H1 (cell line): ENCODE measurements at regions not wholly inside any gene's neighbourhood (a gene's known extent, or its start where the extent isn't known, plus 50 kb on each side); places are given as distances from the start of the nearest gene placed in this dataset.

Experiments used
- BCL11A ChIP-seq, 2 experiments: IDR thresholded peaks; one replicate each; pipeline ENCODE4 v1.6.1; 2011; ENCODE audit warnings: low read depth in 2 of 2, low read length in 2 of 2, mild to moderate bottlenecking in 2 of 2
- CBX5 ChIP-seq: fragments of 300-800, 300-1000 bp; sonication (generic); IDR thresholded peaks from 2 replicates; pipeline ENCODE4 v1.7.1; 2016; ENCODE audit warnings: antibody characterized with exemption, low read length, low read depth
- CHD2 ChIP-seq: IDR thresholded peaks from 2 replicates; pipeline ENCODE4 v1.6.1; 2012; ENCODE audit warnings: low read length, improper control_type of control experiment
- CHD7 ChIP-seq: fragments of 300-600 bp; sonication (generic); IDR thresholded peaks from 2 replicates; pipeline ENCODE4 v1.7.1; 2012; ENCODE audit warnings: low read length, moderate library complexity, mild to moderate bottlenecking, inconsistent platforms; ENCODE audit not compliant: insufficient replicate concordance
- E2F6 ChIP-seq: IDR thresholded peaks from 2 replicates; pipeline ENCODE4 v1.6.1; 2012; ENCODE audit warnings: inconsistent platforms
- EGR1 ChIP-seq: IDR thresholded peaks from 2 replicates; pipeline ENCODE4 v1.6.1; 2011; ENCODE audit warnings: low read depth, low read length, borderline replicate concordance
- HDAC6 ChIP-seq: IDR thresholded peaks from one replicate; pipeline ENCODE4 v1.7.1; 2012; ENCODE audit warnings: low read depth, mild to moderate bottlenecking, inconsistent platforms, low read length, moderate library complexity
- MAFK ChIP-seq: IDR thresholded peaks from 2 replicates; pipeline ENCODE4 v1.6.1; 2012; ENCODE audit warnings: low read depth, mild to moderate bottlenecking, improper control_type of control experiment, low read length
- USF2 ChIP-seq: IDR thresholded peaks from 2 replicates; pipeline ENCODE4 v1.6.1; 2011; ENCODE audit warnings: low read length, improper control_type of control experiment

DNA sequence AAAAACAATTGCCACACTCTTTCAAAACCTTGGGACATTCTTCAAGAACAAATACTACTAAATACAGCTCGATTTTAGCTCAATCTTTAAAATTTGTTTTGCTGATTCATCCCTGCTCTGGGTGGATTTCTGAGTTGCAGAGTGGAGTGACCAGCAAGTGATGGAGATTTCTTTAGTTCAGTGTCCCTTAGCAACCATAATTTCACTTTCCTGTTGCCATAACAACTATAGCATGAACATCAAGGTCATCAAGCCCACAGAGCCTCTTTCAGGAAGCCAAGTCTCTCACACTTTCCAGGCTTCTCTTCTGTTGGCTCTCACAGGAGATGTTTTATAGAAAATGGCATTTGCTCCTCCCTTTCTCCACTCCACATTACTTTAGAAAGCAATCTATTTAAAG is 597.2 kb upstream of the ADAMTS9 start (continued):
- TF ChIP-seq CHD7 (no peak), E2F6 (no peak), EGR1 (no peak), USF2 (no peak), MAFK (no peak), CBX5 (no peak), BCL11A (IDR thresholded peaks at IDR 0.05; ENCODE audit: low read depth in 2 of 2, low read length in 2 of 2) (no peak), CHD2 (no peak), HDAC6 (no peak)
